ENCODE measurements at regions not wholly inside any gene's neighbourhood (a gene's known extent, or its start where the extent isn't known, plus 50 kb on each side); places are given as distances from the start of the nearest gene placed in this dataset.

- Histone ChIP-seq H3K4me1 (ENCODE audit: control insufficient read depth, insufficient read depth, low read length) (no peaks in the 10 kb centered on the region), H3K4me3 (ENCODE audit: low read depth, low read length) (no peak overlapping the region), H3K27ac (ENCODE audit: extremely low read depth, low read depth, low read length) (no peak overlapping the region), H3K36me3 (ENCODE audit: control insufficient read depth in 2 of 2, insufficient read depth in 1 of 2, low read length in 2 of 2) (no peaks in the 10 kb centered on the region), H3K9me3 (ENCODE audit: control insufficient read depth, insufficient read depth, low read depth, low read length) (no peaks in the 10 kb centered on the region)
- CTCF ChIA-PET: no interaction called here
- POLR2A ChIA-PET: no interaction called here
- no peak for TF ChIP-seq GFI1B (tag by site-specific recombination; IDR thresholded peaks at IDR 0.05)
- no peak for TF ChIP-seq ZNF174 (tag by site-specific recombination; IDR thresholded peaks at IDR 0.05)
- no peak for TF ChIP-seq SP7 (tag by site-specific recombination; IDR thresholded peaks at IDR 0.05)
- TF ChIP-seq ZNF544 (tag by site-specific recombination; IDR thresholded peaks at IDR 0.05): no peak
- TF ChIP-seq ZIC2 (tag by site-specific recombination; IDR thresholded peaks at IDR 0.05): no peak
- no peak for TF ChIP-seq ZNF701 (tag by site-specific recombination; IDR thresholded peaks at IDR 0.05)
- no peak for TF ChIP-seq ZNF76 (tag by site-specific recombination; IDR thresholded peaks at IDR 0.05; ENCODE audit: borderline replicate concordance, low read depth)
- no peak for TF ChIP-seq ZNF37A (tag by site-specific recombination; IDR thresholded peaks at IDR 0.05)
- no peak for TF ChIP-seq ZNF214 (tag by site-specific recombination; IDR thresholded peaks at IDR 0.05; ENCODE audit: borderline replicate concordance)
- TF ChIP-seq HOXD13 (CRISPR knock-in tag; IDR thresholded peaks at IDR 0.05; ENCODE audit: borderline replicate concordance): no peak
These were observed 238.1 kb downstream of the MED10 start for GRCh38 chr5:6140219-6140618.

- TF ChIP-seq OSR2 (tag by site-specific recombination; IDR thresholded peaks at IDR 0.05): no peak
- CTCF ChIA-PET: no interaction called here
- H3K4me3 ChIP-seq (ENCODE audit: low read depth, low read length): no peak overlapping the region
- POLR2A ChIA-PET: no interaction called here
- H3K36me3 ChIP-seq (ENCODE audit: control insufficient read depth in 2 of 2, insufficient read depth in 1 of 2, low read length in 2 of 2): no peaks in the 10 kb centered on the region
- H3K27ac ChIP-seq (ENCODE audit: extremely low read depth, low read depth, low read length): no peak overlapping the region
- H3K4me1 ChIP-seq (ENCODE audit: control insufficient read depth, insufficient read depth, low read length): no peaks in the 10 kb centered on the region
- H3K9me3 ChIP-seq (ENCODE audit: control insufficient read depth, insufficient read depth, low read depth, low read length): no peaks in the 10 kb centered on the region
These were observed 242.4 kb downstream of the MED10 start for GRCh38 chr5:6135977-6136376.

GRCh38 chr5:6134281-6134680 is 244.1 kb downstream of the MED10 start:
- no peak overlapping the region for H3K4me3 ChIP-seq (ENCODE audit: low read depth, low read length)
- no peaks in the 10 kb centered on the region for H3K4me1 ChIP-seq (ENCODE audit: control insufficient read depth, insufficient read depth, low read length)
- no peaks in the 10 kb centered on the region for H3K9me3 ChIP-seq (ENCODE audit: control insufficient read depth, insufficient read depth, low read depth, low read length)
- TF ChIP-seq ZNF571 (tag by site-specific recombination; IDR thresholded peaks at IDR 0.05) (no peak), ZNF707 (tag by site-specific recombination; IDR thresholded peaks at IDR 0.05) (no peak), ZNF555 (tag by site-specific recombination; conservative IDR thresholded peaks at IDR 0.05) (no peak), KLF16 (tag by site-specific recombination; IDR thresholded peaks at IDR 0.05) (no peak), ZNF174 (tag by site-specific recombination; IDR thresholded peaks at IDR 0.05) (no peak), ZBTB10 (tag by site-specific recombination; IDR thresholded peaks at IDR 0.05) (no peak), ZNF311 (tag by site-specific recombination; IDR thresholded peaks at IDR 0.05; ENCODE audit: borderline replicate concordance) (no peak), ZNF433 (tag by site-specific recombination; IDR thresholded peaks at IDR 0.05; ENCODE audit: low read depth) (no peak), ZNF114 (tag by site-specific recombination; IDR thresholded peaks at IDR 0.05) (no peak), ZNF785 (tag by site-specific recombination; IDR thresholded peaks at IDR 0.05) (no peak), KLF9 (tag by site-specific recombination; IDR thresholded peaks at IDR 0.05; ENCODE audit: low read depth) (no peak), ZNF585B (tag by site-specific recombination; IDR thresholded peaks at IDR 0.05) (no peak), ZNF449 (tag by site-specific recombination; IDR thresholded peaks at IDR 0.05) (no peak), ZBTB20 (tag by site-specific recombination; IDR thresholded peaks at IDR 0.05) (no peak), ZNF549 (tag by site-specific recombination; IDR thresholded peaks at IDR 0.05) (no peak), ZFP69B (tag by site-specific recombination; IDR thresholded peaks at IDR 0.05) (no peak), ZBTB21 (tag by site-specific recombination; IDR thresholded peaks at IDR 0.05) (no peak), ZNF596 (tag by site-specific recombination; IDR thresholded peaks at IDR 0.05) (no peak), INSM2 (tag by site-specific recombination; IDR thresholded peaks at IDR 0.05) (no peak)
- POLR2A ChIA-PET: no interaction called here
- CTCF ChIA-PET: no interaction called here
- no peak overlapping the region for H3K27ac ChIP-seq (ENCODE audit: extremely low read depth, low read depth, low read length)
- H3K36me3 ChIP-seq (ENCODE audit: control insufficient read depth in 2 of 2, insufficient read depth in 1 of 2, low read length in 2 of 2): no peaks in the 10 kb centered on the region
